Adrenal gland (tissue), 5 donors: ENCODE measurements at regions not wholly inside any gene's neighbourhood (a gene's known extent, or its start where the extent isn't known, plus 50 kb on each side); places are given as distances from the start of the nearest gene placed in this dataset.
"Not testable (repeated sequence)": the region's sequence is repeated elsewhere in the genome, so short reads cannot be mapped to it uniquely, and the experiment has no call there.

Source experiments
- POLR2A ChIP-seq, 2 donors: fragments of 450-650 bp; IDR thresholded peaks; one replicate each; pipeline ENCODE4 v1.6.1; 2017; ENCODE audit warnings: antibody characterized with exemption in 2 of 2, mild to moderate bottlenecking in 2 of 2, moderate library complexity in 1 of 2
- TF ChIP-seq, protein P1 (sequence below), 6 experiments: fragments of 450-650 bp in 4 of 6; fragments of 200-600 bp in 2 of 6; sonication (generic) in 1 of 6; IDR thresholded peaks; 1 replicate in 5 of 6; 2 replicates in 1 of 6; pipeline versions ENCODE4 v1.5.1 to v1.8.0; 2016 to 2021; ENCODE audit warnings: antibody characterized with exemption in 6 of 6, mild to moderate bottlenecking in 2 of 6, moderate library complexity in 1 of 6
- donor health status: DM: no; HTN: no; CAD: no.

DNA sequence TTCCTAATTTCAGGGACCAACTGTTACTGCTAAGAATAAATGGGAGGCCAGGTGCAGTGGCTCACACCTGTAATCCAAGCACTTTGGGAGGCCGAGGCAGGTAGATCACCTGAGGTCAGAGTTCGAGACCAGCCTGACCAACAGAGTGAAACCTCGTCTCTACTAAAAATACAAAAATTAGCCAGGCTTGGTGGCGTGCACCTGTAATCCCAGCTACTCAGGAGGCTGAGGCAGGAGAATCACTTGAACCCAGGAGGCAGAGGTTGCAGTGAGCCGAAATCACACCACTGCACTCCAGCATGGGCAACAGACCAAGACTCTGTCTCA is 95.6 kb upstream of the CHD2 start:
- TF ChIP-seq POLR2A (IDR thresholded peaks at IDR 0.05), result not testable (repeated sequence)
- TF ChIP-seq, protein P1, sequence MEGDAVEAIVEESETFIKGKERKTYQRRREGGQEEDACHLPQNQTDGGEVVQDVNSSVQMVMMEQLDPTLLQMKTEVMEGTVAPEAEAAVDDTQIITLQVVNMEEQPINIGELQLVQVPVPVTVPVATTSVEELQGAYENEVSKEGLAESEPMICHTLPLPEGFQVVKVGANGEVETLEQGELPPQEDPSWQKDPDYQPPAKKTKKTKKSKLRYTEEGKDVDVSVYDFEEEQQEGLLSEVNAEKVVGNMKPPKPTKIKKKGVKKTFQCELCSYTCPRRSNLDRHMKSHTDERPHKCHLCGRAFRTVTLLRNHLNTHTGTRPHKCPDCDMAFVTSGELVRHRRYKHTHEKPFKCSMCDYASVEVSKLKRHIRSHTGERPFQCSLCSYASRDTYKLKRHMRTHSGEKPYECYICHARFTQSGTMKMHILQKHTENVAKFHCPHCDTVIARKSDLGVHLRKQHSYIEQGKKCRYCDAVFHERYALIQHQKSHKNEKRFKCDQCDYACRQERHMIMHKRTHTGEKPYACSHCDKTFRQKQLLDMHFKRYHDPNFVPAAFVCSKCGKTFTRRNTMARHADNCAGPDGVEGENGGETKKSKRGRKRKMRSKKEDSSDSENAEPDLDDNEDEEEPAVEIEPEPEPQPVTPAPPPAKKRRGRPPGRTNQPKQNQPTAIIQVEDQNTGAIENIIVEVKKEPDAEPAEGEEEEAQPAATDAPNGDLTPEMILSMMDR (IDR thresholded peaks at IDR 0.05), result not testable (repeated sequence)
